Breast epithelium (tissue), 4 donors: ENCODE measurements at regions not wholly inside any gene's neighbourhood (a gene's known extent, or its start where the extent isn't known, plus 50 kb on each side); places are given as distances from the start of the nearest gene placed in this dataset.

ENCODE experiments used
- DNase-seq, 2 donors: peaks; one replicate each; pipeline ENCODE4 v3.0.0-alpha.2; 2019; ENCODE audit warnings: low spot score in 2 of 2
- H3K27ac ChIP-seq, 2 donors: fragments of 200-600 bp; sonication (generic) in 1 of 2; one replicate each; pipeline ENCODE4 v1.5.1; 2016 to 2019; ENCODE audit warnings: mild to moderate bottlenecking in 1 of 2
- H3K27me3 ChIP-seq, 2 donors: fragments of 200-600 bp; sonication (generic) in 1 of 2; one replicate each; pipeline versions ENCODE4 v1.5.1 to v1.6.0; 2017 to 2019; ENCODE audit warnings: control low read depth in 1 of 2, mild to moderate bottlenecking in 1 of 2
- H3K36me3 ChIP-seq: fragments of 200-600 bp; one replicate; pipeline ENCODE4 v1.5.1; 2019
- H3K4me1 ChIP-seq, 2 donors: fragments of 200-600 bp; sonication (generic); one replicate each; pipeline ENCODE4 v1.5.1; 2016 to 2019; ENCODE audit warnings: control low read depth in 1 of 2
- H3K4me3 ChIP-seq, 3 donors: fragments of 200-600 bp; sonication (generic); 1 replicate in 2 of 3; 2 replicates in 1 of 3; pipeline ENCODE4 v1.5.1; 2016 to 2019; ENCODE audit warnings: mild to moderate bottlenecking in 3 of 3, moderate library complexity in 2 of 3
- H3K9me3 ChIP-seq, 2 donors: fragments of 200-600 bp; sonication (generic) in 1 of 2; one replicate each; pipeline ENCODE4 v1.5.1; 2016 to 2019; ENCODE audit warnings: control low read depth in 1 of 2
- POLR2A ChIP-seq: fragments of 450-650 bp; IDR thresholded peaks from one replicate; pipeline ENCODE4 v1.6.1; 2016; ENCODE audit warnings: antibody characterized with exemption, mild to moderate bottlenecking, moderate library complexity
- POLR2AphosphoS5 ChIP-seq, 3 donors: sonication (generic); formaldehyde crosslinking; IDR thresholded peaks; one replicate each; pipeline ENCODE4 v1.6.1; 2017; ENCODE audit warnings: antibody characterized with exemption in 3 of 3
- intact Hi-C: fragments of 100-400 bp; cut with DNase I; formaldehyde crosslinking; loops from one replicate; pipeline ENCODE4 v1.15.1; 2023; ENCODE audit warnings: low total_unique reads
- TF ChIP-seq, protein P1 (sequence below), 3 donors: fragments of 450-650 bp; IDR thresholded peaks; one replicate each; pipeline ENCODE4 v1.5.1; 2016 to 2017; ENCODE audit warnings: antibody characterized with exemption in 3 of 3, mild to moderate bottlenecking in 3 of 3, moderate library complexity in 3 of 3

DNA sequence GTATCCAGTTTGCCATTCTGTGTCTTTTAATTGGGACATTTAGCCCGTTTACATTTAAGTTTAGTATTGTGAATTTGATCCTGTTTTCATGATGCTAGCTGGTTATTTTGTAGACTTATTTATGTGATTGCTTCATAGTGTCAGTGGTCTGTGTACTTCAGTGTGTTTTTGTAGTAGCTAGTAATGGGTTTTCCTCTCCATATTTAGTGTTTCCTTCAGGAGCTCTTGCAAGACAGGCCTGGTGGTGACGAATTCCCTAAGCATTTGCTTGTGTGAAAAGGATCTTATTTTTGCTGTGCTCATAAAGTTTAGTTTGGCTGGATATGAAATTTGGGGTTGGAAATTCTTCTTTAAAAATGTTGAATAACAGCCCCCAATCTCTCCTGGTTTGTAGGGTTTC is 69.2 kb upstream of the PDC start:
- Histone ChIP-seq H3K27ac (no peak overlapping the region), H3K36me3 (no peaks in the 10 kb centered on the region), H3K4me1 (no peaks in the 10 kb centered on the region), H3K9me3 (peaks cover 0 to 6% of the 10 kb centered on the region in 2 donors), H3K27me3 (no peaks in the 10 kb centered on the region), H3K4me3 (no peak overlapping the region)
- intact Hi-C loops: no loop called here
- TF ChIP-seq, protein P1, sequence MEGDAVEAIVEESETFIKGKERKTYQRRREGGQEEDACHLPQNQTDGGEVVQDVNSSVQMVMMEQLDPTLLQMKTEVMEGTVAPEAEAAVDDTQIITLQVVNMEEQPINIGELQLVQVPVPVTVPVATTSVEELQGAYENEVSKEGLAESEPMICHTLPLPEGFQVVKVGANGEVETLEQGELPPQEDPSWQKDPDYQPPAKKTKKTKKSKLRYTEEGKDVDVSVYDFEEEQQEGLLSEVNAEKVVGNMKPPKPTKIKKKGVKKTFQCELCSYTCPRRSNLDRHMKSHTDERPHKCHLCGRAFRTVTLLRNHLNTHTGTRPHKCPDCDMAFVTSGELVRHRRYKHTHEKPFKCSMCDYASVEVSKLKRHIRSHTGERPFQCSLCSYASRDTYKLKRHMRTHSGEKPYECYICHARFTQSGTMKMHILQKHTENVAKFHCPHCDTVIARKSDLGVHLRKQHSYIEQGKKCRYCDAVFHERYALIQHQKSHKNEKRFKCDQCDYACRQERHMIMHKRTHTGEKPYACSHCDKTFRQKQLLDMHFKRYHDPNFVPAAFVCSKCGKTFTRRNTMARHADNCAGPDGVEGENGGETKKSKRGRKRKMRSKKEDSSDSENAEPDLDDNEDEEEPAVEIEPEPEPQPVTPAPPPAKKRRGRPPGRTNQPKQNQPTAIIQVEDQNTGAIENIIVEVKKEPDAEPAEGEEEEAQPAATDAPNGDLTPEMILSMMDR (IDR thresholded peaks at IDR 0.05): no peak
- no peak for TF ChIP-seq POLR2A
- no peak for TF ChIP-seq POLR2AphosphoS5 (IDR thresholded peaks at IDR 0.05)
- DNase-seq: no peak

DNA sequence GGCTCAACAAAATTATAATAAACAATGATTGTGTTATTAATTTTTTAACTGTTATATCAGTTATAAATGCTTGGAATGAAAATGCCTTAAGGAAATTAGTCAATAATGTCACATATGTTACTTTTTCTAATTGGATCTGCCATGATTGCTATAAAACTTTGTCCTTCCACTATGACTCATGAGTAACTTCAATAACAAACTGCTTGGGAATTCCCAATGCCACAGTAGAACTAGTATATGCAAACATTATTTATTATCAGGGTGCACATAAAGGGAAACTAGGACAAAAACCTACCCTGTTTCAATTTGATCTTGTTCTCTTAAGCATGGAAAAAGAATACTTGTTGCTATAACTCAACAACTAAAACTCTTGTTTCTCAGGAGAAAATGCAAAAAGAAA is 59.1 kb upstream of the PDC start:
- no peak overlapping the region for H3K4me3 ChIP-seq
- intact Hi-C loops: no loop called here
- H3K4me1 ChIP-seq: no peaks in the 10 kb centered on the region
- H3K36me3 ChIP-seq: no peaks in the 10 kb centered on the region
- no peak overlapping the region for H3K27ac ChIP-seq
- H3K27me3 ChIP-seq: no peaks in the 10 kb centered on the region
- no peak for DNase-seq
- no peak for TF ChIP-seq POLR2AphosphoS5 (IDR thresholded peaks at IDR 0.05)
- no peak for TF ChIP-seq POLR2A
- TF ChIP-seq, protein P1 (IDR thresholded peaks at IDR 0.05): no peak
- H3K9me3 ChIP-seq: peaks cover 13 to 15% of the 10 kb centered on the region in 2 donors

DNA sequence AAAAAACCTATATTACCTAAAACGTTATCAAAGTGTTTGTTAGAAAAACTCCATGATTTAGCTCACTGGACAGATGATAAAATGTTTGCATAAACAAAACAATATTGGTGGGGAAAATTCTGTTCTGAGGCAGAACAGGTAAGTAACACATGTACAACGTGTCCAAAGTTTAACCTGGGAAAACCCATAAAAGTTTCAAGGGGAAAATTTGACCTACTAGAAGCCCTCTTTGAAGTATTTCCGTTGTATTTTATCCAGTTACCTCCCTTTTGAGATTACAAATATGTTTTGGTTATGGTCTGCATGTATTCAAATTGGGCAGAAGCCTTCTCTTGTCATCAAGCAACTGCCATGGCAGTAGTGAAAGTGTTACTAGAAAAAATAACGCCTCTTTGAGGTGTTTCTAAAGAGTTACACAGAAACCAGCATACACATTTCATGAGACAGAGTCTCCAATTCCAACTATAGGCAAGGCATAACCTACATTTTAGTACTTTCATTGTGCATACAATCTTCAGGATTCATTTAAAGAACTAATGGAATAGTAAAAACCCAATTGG is 58.0 kb upstream of the PDC start:
- no peaks in the 10 kb centered on the region for H3K36me3 ChIP-seq
- H3K4me1 ChIP-seq: no peaks in the 10 kb centered on the region
- peaks cover 10% of the 10 kb centered on the region in 2 donors for H3K9me3 ChIP-seq
- no peak overlapping the region for H3K27ac ChIP-seq
- H3K4me3 ChIP-seq: no peak overlapping the region
- no peak for TF ChIP-seq POLR2A
- TF ChIP-seq POLR2AphosphoS5 (IDR thresholded peaks at IDR 0.05): no peak
- TF ChIP-seq, protein P1 (IDR thresholded peaks at IDR 0.05): no peak
- intact Hi-C loops: no loop called here
- no peak for DNase-seq
- H3K27me3 ChIP-seq: no peaks in the 10 kb centered on the region

DNA sequence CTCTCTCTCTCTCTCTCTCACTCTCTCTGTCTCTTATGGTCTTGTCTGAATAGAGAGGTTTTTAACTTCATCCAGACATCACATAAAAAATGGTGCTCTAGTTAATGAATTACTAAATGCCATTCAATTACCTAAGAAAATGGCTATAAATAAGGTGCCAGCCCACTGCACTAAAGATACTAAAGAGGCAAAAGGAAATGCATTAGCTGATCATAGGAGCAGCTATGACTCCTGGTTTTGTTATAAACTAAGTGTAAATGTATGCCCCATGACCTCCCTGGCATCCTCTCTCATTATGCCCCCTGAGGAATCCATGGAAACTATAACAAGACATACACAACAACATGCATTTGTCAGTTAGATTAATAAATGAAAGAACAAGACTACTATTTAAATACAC is 57.5 kb upstream of the PDC start:
- no peak overlapping the region for H3K27ac ChIP-seq
- no peak overlapping the region for H3K4me3 ChIP-seq
- intact Hi-C loops: no loop called here
- no peaks in the 10 kb centered on the region for H3K4me1 ChIP-seq
- no peaks in the 10 kb centered on the region for H3K36me3 ChIP-seq
- TF ChIP-seq POLR2AphosphoS5 (IDR thresholded peaks at IDR 0.05): no peak
- TF ChIP-seq, protein P1 (IDR thresholded peaks at IDR 0.05): no peak
- no peak for TF ChIP-seq POLR2A
- no peaks in the 10 kb centered on the region for H3K27me3 ChIP-seq
- H3K9me3 ChIP-seq: peaks cover 5% of the 10 kb centered on the region in 2 donors
- DNase-seq: no peak

DNA sequence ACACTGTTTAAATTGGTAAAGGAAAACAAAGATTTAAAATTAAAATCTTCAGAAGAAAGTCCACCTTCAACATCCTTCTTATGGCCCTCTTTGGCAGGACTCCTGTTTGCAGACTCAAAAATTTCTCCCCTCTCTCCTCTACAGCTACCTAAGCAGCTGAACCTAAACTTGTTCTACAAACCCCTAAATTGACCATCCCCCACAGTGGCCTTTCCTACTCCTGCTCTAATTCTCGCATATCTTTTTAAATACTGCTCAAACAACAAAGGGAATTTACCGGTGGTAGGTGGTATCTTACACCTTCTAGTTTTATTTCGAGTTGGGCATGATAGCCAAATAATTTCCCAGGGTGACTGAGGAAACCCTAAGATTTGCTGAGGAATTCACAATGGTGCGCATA is 53.5 kb upstream of the PDC start:
- Histone ChIP-seq H3K27me3 (no peaks in the 10 kb centered on the region), H3K9me3 (no peaks in the 10 kb centered on the region), H3K4me1 (no peaks in the 10 kb centered on the region), H3K36me3 (no peaks in the 10 kb centered on the region), H3K4me3 (no peak overlapping the region), H3K27ac (no peak overlapping the region)
- TF ChIP-seq POLR2A (no peak), POLR2AphosphoS5 (IDR thresholded peaks at IDR 0.05) (no peak)
- TF ChIP-seq, protein P1 (IDR thresholded peaks at IDR 0.05): no peak
- intact Hi-C loops: no loop called here
- DNase-seq: no peak
